Ishikawa (cell line): ENCODE measurements at regions not wholly inside any gene's neighbourhood (a gene's known extent, or its start where the extent isn't known, plus 50 kb on each side); places are given as distances from the start of the nearest gene placed in this dataset.

Source experiments
- CEBPB ChIP-seq: IDR thresholded peaks from 2 replicates; pipeline ENCODE4 v1.6.1; 2012
- CREB1 ChIP-seq: IDR thresholded peaks from 2 replicates; pipeline ENCODE4 v1.6.1; 2012; ENCODE audit warnings: low read depth
- REST ChIP-seq: IDR thresholded peaks from 2 replicates; pipeline ENCODE4 v1.6.1; 2012; ENCODE audit warnings: low read depth, mild to moderate bottlenecking
- TAF1 ChIP-seq: IDR thresholded peaks from 2 replicates; pipeline ENCODE4 v1.6.1; 2012; ENCODE audit warnings: low read depth, mild to moderate bottlenecking

DNA sequence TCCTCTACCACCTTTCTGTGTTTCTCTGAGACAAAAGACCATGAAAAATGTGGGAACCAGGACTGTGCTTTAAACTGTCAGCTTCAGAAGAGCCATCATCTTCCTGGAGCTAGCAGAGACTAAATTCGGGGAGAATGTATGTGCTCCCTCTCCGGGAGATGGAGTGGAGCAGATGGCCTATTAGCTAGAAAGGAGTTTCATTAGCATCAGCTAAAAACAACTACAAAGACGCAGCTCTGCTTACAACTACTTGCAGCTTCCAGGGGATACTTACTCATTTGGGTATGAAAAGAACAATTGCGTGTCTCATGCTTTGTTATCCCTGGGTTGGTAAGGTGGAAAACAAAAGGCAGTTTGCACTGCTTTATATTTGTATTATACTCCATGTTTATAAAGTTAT is 159.6 kb downstream of the MFSD1 start:
- TF ChIP-seq REST (no peak), CREB1 (no peak), CEBPB (no peak), TAF1 (no peak)
